Fibroblast of peridontal ligament (primary cell): ENCODE measurements at regions not wholly inside any gene's neighbourhood (a gene's known extent, or its start where the extent isn't known, plus 50 kb on each side); places are given as distances from the start of the nearest gene placed in this dataset.
"Not testable (repeated sequence)": the region's sequence is repeated elsewhere in the genome, so short reads cannot be mapped to it uniquely, and the experiment has no call there.

Experiments
- DNase-seq: peaks from one replicate; pipeline ENCODE4 v3.0.0-alpha.2; 2010; ENCODE audit errors: extremely low read depth

- no peak for DNase-seq
Observed at GRCh38 chr14:86404989-86405649, 875.2 kb downstream of the FLRT2 start.

DNA sequence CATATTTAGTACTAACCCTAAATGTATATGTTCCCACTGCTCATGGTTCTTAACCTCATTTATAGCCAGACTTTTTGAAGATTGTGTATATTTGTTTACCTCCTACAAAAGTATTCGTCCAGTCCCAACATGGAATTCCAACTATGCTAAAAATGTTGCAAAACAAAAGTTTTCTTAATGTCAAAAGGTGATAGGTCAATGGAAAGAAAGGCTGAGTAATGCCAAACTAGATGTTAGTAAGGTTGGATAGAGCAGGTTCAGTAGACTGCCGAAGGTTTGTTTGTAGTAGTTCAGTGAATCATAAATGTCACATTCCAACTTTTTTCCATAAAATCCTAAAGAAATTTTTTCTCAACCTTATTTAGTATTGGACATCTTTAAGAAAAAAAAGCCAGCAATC is 874.5 kb downstream of the FLRT2 start:
- DNase-seq = no peak

GRCh38 chr14:86402545-86402944 is 872.6 kb downstream of the FLRT2 start:
- no peak for DNase-seq

DNA sequence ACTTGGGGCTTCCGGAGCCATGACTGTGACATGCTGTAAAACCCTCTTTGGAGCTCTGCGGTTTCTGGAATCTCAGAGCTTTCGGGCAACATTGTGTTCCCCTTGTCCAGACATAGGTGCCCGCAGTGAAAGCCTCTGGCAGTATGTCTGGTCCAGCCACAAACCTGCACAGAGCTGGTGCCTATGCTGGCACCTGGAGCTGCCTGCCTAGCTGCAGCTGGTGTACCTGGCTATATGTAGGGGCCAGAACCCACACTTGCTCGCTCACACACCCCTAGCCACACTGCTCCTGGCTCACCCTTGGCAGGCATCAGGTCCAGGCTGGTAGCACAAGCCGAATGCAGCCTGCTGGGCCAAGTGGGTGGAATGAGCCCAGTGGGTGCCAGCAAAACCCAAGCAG is 861.1 kb downstream of the FLRT2 start:
- no peak for DNase-seq

- DNase-seq = no peak
Observed at GRCh38 chr14:86388216-86388615, 858.3 kb downstream of the FLRT2 start.

GRCh38 chr14:86373886-86374285 is 843.9 kb downstream of the FLRT2 start:
- no peak for DNase-seq

GRCh38 chr14:86372402-86372801 is 842.5 kb downstream of the FLRT2 start:
- DNase-seq = no peak

- no peak for DNase-seq
Observed at GRCh38 chr14:86364634-86365033, 834.7 kb downstream of the FLRT2 start.

DNA sequence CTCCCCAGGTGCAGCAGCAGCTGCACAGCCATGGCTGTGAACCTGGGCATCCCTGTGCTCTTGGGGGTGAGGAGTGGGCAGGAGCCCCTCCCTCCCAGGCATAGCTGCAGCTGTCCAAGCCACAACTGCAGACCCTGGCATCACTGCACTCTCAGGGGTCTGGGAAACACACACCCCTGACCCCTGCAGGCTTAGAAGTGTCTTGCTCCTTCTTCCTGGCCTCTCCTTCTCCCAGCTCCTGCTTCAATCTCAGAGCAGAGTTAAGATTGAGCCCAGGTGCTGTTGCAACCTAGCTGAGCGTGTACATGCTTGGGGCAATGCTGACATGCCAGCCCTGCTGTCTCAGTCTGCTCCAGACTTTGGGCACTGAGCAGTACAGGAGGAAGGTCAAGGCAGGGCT is 833.6 kb downstream of the FLRT2 start:
- no peak for DNase-seq

DNA sequence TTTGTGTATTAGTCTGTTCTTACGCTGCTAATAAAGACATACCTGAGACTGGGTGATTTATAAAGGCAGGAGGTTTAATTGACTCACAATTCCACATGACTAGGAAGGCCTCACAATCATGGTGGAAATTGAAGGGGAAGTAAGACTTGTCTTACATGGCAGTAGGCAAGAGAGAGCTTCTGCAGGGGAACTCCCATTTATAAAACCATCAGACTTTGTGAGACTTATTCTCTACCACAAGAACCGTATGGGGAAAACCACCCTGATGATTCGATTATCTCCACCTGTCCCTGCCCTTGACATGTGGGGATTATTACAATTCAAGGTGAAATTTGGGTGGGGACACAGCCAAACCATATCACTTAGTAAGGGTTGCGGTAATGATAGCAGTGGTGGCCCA is 833.1 kb downstream of the FLRT2 start:
- no peak for DNase-seq

GRCh38 chr14:86357876-86358275 is 827.9 kb downstream of the FLRT2 start:
- no peak for DNase-seq

DNA sequence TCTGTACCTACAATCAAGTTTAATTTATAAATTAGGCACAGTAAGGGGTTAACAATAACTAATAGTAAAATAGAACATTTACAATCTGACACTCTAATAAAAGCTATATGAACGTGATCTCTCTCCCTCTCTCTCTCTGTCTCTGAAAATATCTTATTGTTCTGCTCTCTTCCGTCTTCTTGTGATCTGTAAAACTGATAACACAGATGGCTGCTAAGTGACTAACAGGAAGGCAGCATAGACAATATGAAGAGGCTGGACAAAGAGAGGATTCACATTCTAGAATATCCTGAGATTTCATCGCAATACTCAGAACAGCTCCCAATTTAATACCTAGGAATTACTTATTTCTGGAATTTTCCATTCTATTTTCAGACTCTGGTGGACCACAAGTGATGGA is 827.2 kb downstream of the FLRT2 start:
- DNase-seq = no peak

- no peak for DNase-seq
Observed at GRCh38 chr14:86346818-86347384, 817.0 kb downstream of the FLRT2 start.

- DNase-seq = no peak
Observed at GRCh38 chr14:86334355-86334754, 804.4 kb downstream of the FLRT2 start.

- DNase-seq = peak; percentile 50
Observed at GRCh38 chr14:86333493-86333892, 803.5 kb downstream of the FLRT2 start.

- DNase-seq = no peak
Observed at GRCh38 chr14:86331341-86331740, 801.4 kb downstream of the FLRT2 start.

DNA sequence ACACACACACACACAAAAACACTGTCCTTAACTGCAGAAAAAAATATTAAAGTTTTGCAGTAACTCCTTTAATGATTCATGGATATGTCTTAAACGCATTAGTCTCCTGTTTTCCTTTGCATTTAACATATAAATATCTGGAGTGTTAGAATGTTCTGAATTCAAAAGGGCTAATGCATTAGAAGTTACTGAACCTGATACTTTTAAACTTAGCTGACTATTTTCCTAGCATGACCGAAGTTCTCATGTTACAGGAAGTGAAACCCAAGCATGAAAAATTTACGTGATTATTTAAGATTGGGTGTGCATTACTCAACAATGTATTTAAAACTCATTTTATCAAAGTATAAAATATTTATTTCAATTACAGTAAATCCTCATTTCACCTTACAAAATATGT is 791.2 kb downstream of the FLRT2 start:
- DNase-seq = peak; percentile 9

- DNase-seq = not testable (repeated sequence)
Observed at GRCh38 chr14:86312154-86312665, 782.3 kb downstream of the FLRT2 start.

DNA sequence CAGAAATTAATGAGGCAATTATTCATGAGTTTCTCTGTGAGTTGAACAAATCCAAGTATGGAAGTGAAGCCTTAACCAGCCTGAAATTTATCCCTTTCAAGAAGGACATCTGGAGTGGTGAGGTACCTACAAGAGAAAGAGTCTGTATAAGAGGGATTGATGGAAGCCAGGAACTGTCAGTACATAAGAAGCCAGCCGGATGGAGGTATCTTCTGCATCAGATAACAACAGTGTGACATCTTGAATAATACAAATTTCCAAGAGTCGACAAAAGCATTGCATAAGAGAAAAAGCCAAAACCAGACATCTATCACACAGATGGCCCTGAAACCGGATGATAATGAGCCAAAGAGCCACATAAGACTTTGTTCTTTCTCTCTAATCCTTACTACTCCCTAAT is 781.2 kb downstream of the FLRT2 start:
- no peak for DNase-seq

- DNase-seq = no peak
Observed at GRCh38 chr14:86310611-86311010, 780.7 kb downstream of the FLRT2 start.

- DNase-seq = no peak
Observed at GRCh38 chr14:86310148-86310547, 780.2 kb downstream of the FLRT2 start.

GRCh38 chr14:86305058-86305457 is 775.1 kb downstream of the FLRT2 start:
- DNase-seq = no peak

- no peak for DNase-seq
Observed at GRCh38 chr14:86299994-86300393, 770.0 kb downstream of the FLRT2 start.

DNA sequence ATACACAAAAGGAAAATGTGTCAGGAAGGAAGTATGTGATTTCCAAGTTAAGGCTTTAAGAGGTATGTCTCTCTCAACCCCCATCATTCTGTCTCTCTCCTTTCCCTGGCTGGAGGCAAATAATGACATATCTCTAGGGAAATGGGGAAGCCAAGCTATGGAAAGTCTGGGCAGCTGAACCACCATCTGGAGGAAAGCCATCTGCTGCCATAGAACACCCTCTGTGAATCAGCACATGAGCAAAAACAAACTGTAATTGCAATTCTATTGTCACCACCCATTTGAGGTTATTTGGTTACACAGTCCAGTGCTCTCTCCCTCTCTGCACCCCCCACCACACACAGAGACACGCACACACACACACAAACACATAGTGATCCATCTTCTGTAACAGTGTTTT is 766.2 kb downstream of the FLRT2 start:
- peak; percentile 90 for DNase-seq
